ENCODE measurements at regions not wholly inside any gene's neighbourhood (a gene's known extent, or its start where the extent isn't known, plus 50 kb on each side); places are given as distances from the start of the nearest gene placed in this dataset.

- TF ChIP-seq ZNF331 (CRISPR knock-in tag; IDR thresholded peaks at IDR 0.05; ENCODE audit: low read depth) (no peak), JUNB (IDR thresholded peaks at IDR 0.05; ENCODE audit: unreplicated experiment) (no peak), POLR2AphosphoS5 (IDR thresholded peaks at IDR 0.05; ENCODE audit: low read depth) (no peak), ZNF114 (CRISPR knock-in tag; IDR thresholded peaks at IDR 0.05) (no peak), STAT1 (IDR thresholded peaks at IDR 0.05; ENCODE audit: unreplicated experiment) (no peak), CREB1 (CRISPR knock-in tag; IDR thresholded peaks at IDR 0.05; ENCODE audit: low read depth) (no peak), EZH2 (IDR thresholded peaks at IDR 0.05; ENCODE audit: low read depth, unreplicated experiment) (no peak), NANOG (IDR thresholded peaks at IDR 0.05; ENCODE audit: borderline replicate concordance) (no peak), EZH2phosphoT487 (IDR thresholded peaks at IDR 0.05; ENCODE audit: unreplicated experiment) (no peak)
- TF ChIP-seq, protein P1, sequence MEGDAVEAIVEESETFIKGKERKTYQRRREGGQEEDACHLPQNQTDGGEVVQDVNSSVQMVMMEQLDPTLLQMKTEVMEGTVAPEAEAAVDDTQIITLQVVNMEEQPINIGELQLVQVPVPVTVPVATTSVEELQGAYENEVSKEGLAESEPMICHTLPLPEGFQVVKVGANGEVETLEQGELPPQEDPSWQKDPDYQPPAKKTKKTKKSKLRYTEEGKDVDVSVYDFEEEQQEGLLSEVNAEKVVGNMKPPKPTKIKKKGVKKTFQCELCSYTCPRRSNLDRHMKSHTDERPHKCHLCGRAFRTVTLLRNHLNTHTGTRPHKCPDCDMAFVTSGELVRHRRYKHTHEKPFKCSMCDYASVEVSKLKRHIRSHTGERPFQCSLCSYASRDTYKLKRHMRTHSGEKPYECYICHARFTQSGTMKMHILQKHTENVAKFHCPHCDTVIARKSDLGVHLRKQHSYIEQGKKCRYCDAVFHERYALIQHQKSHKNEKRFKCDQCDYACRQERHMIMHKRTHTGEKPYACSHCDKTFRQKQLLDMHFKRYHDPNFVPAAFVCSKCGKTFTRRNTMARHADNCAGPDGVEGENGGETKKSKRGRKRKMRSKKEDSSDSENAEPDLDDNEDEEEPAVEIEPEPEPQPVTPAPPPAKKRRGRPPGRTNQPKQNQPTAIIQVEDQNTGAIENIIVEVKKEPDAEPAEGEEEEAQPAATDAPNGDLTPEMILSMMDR (conservative IDR thresholded peaks at IDR 0.05; ENCODE audit: low read depth in 2 of 2): no peak
- TF ChIP-seq, protein P2, sequence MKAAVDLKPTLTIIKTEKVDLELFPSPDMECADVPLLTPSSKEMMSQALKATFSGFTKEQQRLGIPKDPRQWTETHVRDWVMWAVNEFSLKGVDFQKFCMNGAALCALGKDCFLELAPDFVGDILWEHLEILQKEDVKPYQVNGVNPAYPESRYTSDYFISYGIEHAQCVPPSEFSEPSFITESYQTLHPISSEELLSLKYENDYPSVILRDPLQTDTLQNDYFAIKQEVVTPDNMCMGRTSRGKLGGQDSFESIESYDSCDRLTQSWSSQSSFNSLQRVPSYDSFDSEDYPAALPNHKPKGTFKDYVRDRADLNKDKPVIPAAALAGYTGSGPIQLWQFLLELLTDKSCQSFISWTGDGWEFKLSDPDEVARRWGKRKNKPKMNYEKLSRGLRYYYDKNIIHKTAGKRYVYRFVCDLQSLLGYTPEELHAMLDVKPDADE (IDR thresholded peaks at IDR 0.05): no peak
- TF ChIP-seq, protein P3, sequence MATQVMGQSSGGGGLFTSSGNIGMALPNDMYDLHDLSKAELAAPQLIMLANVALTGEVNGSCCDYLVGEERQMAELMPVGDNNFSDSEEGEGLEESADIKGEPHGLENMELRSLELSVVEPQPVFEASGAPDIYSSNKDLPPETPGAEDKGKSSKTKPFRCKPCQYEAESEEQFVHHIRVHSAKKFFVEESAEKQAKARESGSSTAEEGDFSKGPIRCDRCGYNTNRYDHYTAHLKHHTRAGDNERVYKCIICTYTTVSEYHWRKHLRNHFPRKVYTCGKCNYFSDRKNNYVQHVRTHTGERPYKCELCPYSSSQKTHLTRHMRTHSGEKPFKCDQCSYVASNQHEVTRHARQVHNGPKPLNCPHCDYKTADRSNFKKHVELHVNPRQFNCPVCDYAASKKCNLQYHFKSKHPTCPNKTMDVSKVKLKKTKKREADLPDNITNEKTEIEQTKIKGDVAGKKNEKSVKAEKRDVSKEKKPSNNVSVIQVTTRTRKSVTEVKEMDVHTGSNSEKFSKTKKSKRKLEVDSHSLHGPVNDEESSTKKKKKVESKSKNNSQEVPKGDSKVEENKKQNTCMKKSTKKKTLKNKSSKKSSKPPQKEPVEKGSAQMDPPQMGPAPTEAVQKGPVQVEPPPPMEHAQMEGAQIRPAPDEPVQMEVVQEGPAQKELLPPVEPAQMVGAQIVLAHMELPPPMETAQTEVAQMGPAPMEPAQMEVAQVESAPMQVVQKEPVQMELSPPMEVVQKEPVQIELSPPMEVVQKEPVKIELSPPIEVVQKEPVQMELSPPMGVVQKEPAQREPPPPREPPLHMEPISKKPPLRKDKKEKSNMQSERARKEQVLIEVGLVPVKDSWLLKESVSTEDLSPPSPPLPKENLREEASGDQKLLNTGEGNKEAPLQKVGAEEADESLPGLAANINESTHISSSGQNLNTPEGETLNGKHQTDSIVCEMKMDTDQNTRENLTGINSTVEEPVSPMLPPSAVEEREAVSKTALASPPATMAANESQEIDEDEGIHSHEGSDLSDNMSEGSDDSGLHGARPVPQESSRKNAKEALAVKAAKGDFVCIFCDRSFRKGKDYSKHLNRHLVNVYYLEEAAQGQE (IDR thresholded peaks at IDR 0.05; ENCODE audit: unreplicated experiment): no peak
- TF ChIP-seq, protein P4, sequence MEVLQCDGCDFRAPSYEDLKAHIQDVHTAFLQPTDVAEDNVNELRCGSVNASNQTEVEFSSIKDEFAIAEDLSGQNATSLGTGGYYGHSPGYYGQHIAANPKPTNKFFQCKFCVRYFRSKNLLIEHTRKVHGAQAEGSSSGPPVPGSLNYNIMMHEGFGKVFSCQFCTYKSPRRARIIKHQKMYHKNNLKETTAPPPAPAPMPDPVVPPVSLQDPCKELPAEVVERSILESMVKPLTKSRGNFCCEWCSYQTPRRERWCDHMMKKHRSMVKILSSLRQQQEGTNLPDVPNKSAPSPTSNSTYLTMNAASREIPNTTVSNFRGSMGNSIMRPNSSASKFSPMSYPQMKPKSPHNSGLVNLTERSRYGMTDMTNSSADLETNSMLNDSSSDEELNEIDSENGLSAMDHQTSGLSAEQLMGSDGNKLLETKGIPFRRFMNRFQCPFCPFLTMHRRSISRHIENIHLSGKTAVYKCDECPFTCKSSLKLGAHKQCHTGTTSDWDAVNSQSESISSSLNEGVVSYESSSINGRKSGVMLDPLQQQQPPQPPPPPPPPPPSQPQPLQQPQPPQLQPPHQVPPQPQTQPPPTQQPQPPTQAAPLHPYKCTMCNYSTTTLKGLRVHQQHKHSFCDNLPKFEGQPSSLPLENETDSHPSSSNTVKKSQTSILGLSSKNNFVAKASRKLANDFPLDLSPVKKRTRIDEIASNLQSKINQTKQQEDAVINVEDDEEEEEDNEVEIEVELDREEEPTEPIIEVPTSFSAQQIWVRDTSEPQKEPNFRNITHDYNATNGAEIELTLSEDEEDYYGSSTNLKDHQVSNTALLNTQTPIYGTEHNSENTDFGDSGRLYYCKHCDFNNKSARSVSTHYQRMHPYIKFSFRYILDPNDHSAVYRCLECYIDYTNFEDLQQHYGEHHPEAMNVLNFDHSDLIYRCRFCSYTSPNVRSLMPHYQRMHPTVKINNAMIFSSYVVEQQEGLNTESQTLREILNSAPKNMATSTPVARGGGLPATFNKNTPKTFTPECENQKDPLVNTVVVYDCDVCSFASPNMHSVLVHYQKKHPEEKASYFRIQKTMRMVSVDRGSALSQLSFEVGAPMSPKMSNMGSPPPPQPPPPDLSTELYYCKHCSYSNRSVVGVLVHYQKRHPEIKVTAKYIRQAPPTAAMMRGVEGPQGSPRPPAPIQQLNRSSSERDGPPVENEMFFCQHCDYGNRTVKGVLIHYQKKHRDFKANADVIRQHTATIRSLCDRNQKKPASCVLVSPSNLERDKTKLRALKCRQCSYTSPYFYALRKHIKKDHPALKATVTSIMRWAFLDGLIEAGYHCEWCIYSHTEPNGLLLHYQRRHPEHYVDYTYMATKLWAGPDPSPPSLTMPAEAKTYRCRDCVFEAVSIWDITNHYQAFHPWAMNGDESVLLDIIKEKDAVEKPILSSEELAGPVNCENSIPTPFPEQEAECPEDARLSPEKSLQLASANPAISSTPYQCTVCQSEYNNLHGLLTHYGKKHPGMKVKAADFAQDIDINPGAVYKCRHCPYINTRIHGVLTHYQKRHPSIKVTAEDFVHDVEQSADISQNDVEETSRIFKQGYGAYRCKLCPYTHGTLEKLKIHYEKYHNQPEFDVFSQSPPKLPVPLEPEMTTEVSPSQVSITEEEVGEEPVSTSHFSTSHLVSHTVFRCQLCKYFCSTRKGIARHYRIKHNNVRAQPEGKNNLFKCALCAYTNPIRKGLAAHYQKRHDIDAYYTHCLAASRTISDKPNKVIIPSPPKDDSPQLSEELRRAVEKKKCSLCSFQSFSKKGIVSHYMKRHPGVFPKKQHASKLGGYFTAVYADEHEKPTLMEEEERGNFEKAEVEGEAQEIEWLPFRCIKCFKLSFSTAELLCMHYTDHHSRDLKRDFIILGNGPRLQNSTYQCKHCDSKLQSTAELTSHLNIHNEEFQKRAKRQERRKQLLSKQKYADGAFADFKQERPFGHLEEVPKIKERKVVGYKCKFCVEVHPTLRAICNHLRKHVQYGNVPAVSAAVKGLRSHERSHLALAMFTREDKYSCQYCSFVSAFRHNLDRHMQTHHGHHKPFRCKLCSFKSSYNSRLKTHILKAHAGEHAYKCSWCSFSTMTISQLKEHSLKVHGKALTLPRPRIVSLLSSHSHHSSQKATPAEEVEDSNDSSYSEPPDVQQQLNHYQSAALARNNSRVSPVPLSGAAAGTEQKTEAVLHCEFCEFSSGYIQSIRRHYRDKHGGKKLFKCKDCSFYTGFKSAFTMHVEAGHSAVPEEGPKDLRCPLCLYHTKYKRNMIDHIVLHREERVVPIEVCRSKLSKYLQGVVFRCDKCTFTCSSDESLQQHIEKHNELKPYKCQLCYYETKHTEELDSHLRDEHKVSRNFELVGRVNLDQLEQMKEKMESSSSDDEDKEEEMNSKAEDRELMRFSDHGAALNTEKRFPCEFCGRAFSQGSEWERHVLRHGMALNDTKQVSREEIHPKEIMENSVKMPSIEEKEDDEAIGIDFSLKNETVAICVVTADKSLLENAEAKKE (CRISPR knock-in tag; IDR thresholded peaks at IDR 0.05): no peak
- Histone ChIP-seq H3K4me2 (no peak overlapping the region), H3K4me3 (no peak overlapping the region), H3F3A (replicated peaks; ENCODE audit: low read depth) (no peaks in the 10 kb centered on the region), H3K4me1 (ENCODE audit: insufficient read depth) (peaks cover 5% of the 10 kb centered on the region; the same call in 1 of the 2 replicates), H3K27ac (ENCODE audit: low read depth) (no peak overlapping the region), H3K79me2 (replicated peaks; ENCODE audit: insufficient read depth) (no peaks in the 10 kb centered on the region), H3K36me3 (ENCODE audit: insufficient read depth) (no peaks in the 10 kb centered on the region), H2AFZ (0 out of 2 replicates have a peak overlapping the region, but pooled peaks have one; percentile 7), H3K9me2 (ENCODE audit: insufficient read depth) (no peaks in the 10 kb centered on the region; the same call in none of the 2 replicates), H4K20me1 (replicated peaks; ENCODE audit: insufficient read depth) (no peaks in the 10 kb centered on the region), H3K27me3 (ENCODE audit: insufficient read depth) (no peaks in the 10 kb centered on the region)
- H3K36me3 Mint-ChIP-seq (ENCODE audit: low read depth): no peaks in the 10 kb centered on the region
- peaks cover 6% of the 10 kb centered on the region for H3K4me1 Mint-ChIP-seq
- DNase-seq (ENCODE audit: low spot score) (peak; percentile 16), ATAC-seq (peak; percentile 26; the same call in 2 of the 3 replicates)
- 0 out of 2 replicates have a peak overlapping the region, but pooled peaks have one; percentile 20 for H3K27ac Mint-ChIP-seq
- no peaks in the 10 kb centered on the region for H3K9me3 Mint-ChIP-seq
- no peaks in the 10 kb centered on the region for H3K27me3 Mint-ChIP-seq (ENCODE audit: insufficient read depth, low read depth, poor library complexity)
- H3K4me3 Mint-ChIP-seq: no peak overlapping the region
Measured at GRCh38 chr14:51585055-51585454, 66.7 kb upstream of the FRMD6 start.
